ENCODE measurements at regions not wholly inside any gene's neighbourhood (a gene's known extent, or its start where the extent isn't known, plus 50 kb on each side); places are given as distances from the start of the nearest gene placed in this dataset.

GRCh38 chr4:71907071-71907470, 123.2 kb upstream of the GC start (continued):
- TF ChIP-seq ZSCAN20 (CRISPR knock-in tag; IDR thresholded peaks at IDR 0.05), result no peak
- no peak for TF ChIP-seq SMC3 (IDR thresholded peaks at IDR 0.05)
- no peak for TF ChIP-seq REST (IDR thresholded peaks at IDR 0.05)
- TF ChIP-seq KDM5A (IDR thresholded peaks at IDR 0.05), result no peak
- no peak for TF ChIP-seq ZFP36 (IDR thresholded peaks at IDR 0.05; ENCODE audit: borderline replicate concordance, partially characterized antibody)

- Histone ChIP-seq H3K4me2 (no peak overlapping the region), H3K4me3 (no peak overlapping the region), H3K9me3 (no peaks in the 10 kb centered on the region), H3K27ac (no peak overlapping the region), H3K4me1 (no peaks in the 10 kb centered on the region)
- ATAC-seq (no peak), DNase-seq (ENCODE audit: low read depth in 1 of 2, low spot score in 1 of 2) (no peak), FAIRE-seq (no peak)
- CTCF ChIA-PET, result no interaction called here
- 13% methylated on average over 3 of the region's 3 CpGs for WGBS (ENCODE audit: missing lambda C conversion rate)
- TF ChIP-seq ZFP36 (IDR thresholded peaks at IDR 0.05; ENCODE audit: borderline replicate concordance, partially characterized antibody) (no peak), KDM5A (IDR thresholded peaks at IDR 0.05) (no peak), POLR2A (IDR thresholded peaks at IDR 0.05; ENCODE audit: low read length) (no peak), ATOH8 (CRISPR knock-in tag; IDR thresholded peaks at IDR 0.05; ENCODE audit: low read depth) (no peak), RAD21 (conservative IDR thresholded peaks at IDR 0.05 in 1 of 2, IDR thresholded peaks at IDR 0.05 in 1 of 2) (no peak), FOSL2 (IDR thresholded peaks at IDR 0.05) (no peak), FOSL2 (CRISPR knock-in tag; IDR thresholded peaks at IDR 0.05) (no peak), PBX3 (IDR thresholded peaks at IDR 0.05) (no peak), GATA3 (IDR thresholded peaks at IDR 0.05; ENCODE audit: borderline replicate concordance) (no peak), EHF (CRISPR knock-in tag; IDR thresholded peaks at IDR 0.05) (no peak), RCOR1 (IDR thresholded peaks at IDR 0.05; ENCODE audit: low read depth, low read length) (no peak), RFX5 (IDR thresholded peaks at IDR 0.05) (no peak), E2F6 (IDR thresholded peaks at IDR 0.05; ENCODE audit: borderline replicate concordance, low read depth) (no peak), SREBF2 (IDR thresholded peaks at IDR 0.05) (no peak)
- POLR2A ChIA-PET, result no interaction called here
Observed at GRCh38 chr4:71907782-71908181, 123.9 kb upstream of the GC start.

GRCh38 chr4:71913275-71913674, 118.5 kb upstream of the NPFFR2 start:
- ATAC-seq (no peak), DNase-seq (ENCODE audit: low read depth in 1 of 2, low spot score in 1 of 2) (no peak), FAIRE-seq (no peak)
- Histone ChIP-seq H3K4me1 (no peaks in the 10 kb centered on the region), H3K4me2 (no peak overlapping the region), H3K9me3 (no peaks in the 10 kb centered on the region), H3K27ac (no peak overlapping the region), H3K4me3 (no peak overlapping the region)
- ChIA-PET POLR2A (no interaction called here), CTCF (no interaction called here)
- TF ChIP-seq SREBF2 (IDR thresholded peaks at IDR 0.05) (no peak), MAFK (IDR thresholded peaks at IDR 0.05; ENCODE audit: partially characterized antibody) (no peak), ZNF302 (CRISPR knock-in tag; IDR thresholded peaks at IDR 0.05) (no peak), FOSB (CRISPR knock-in tag; IDR thresholded peaks at IDR 0.05) (no peak), BCL3 (IDR thresholded peaks at IDR 0.05) (no peak), EHF (CRISPR knock-in tag; IDR thresholded peaks at IDR 0.05) (no peak), RCOR1 (IDR thresholded peaks at IDR 0.05; ENCODE audit: low read depth, low read length) (no peak), HDAC2 (IDR thresholded peaks at IDR 0.05) (no peak), EP300 (IDR thresholded peaks at IDR 0.05) (no peak), CHD2 (IDR thresholded peaks at IDR 0.05; ENCODE audit: low read length, partially characterized antibody) (no peak), MAZ (IDR thresholded peaks at IDR 0.05; ENCODE audit: borderline replicate concordance, low read depth, low read length) (no peak), MAX (IDR thresholded peaks at IDR 0.05) (no peak), HEYL (CRISPR knock-in tag; IDR thresholded peaks at IDR 0.05) (no peak)
- 4% methylated on average over 2 of the region's 2 CpGs for WGBS (ENCODE audit: missing lambda C conversion rate)

Measured in A549 (cell line).